GM23338 (cell line): ENCODE measurements at regions not wholly inside any gene's neighbourhood (a gene's known extent, or its start where the extent isn't known, plus 50 kb on each side); places are given as distances from the start of the nearest gene placed in this dataset.

ENCODE experiments used
- ATAC-seq: fragments of 200-7000 bp; cut with Tn5 transposase; 3 replicates; pipeline ENCODE4 v1.9.1; 2020
- DNase-seq: peaks from one replicate; pipeline ENCODE4 v3.0.0-alpha.2; 2015; ENCODE audit warnings: low spot score
- H2AFZ ChIP-seq: fragments of 200-600 bp; sonication (generic); 2 replicates; pipeline ENCODE4 v1.8.0; 2016; ENCODE audit warnings: antibody characterized with exemption, mild to moderate bottlenecking, moderate library complexity
- H3F3A ChIP-seq: fragments of 200-600 bp; sonication (generic); replicated peaks from 2 replicates; pipeline ENCODE4 v1.8.0; 2017; ENCODE audit warnings: antibody characterized with exemption, mixed run types, low read depth
- H3K27ac ChIP-seq: fragments of 200-600 bp; sonication (generic); 2 replicates; pipeline ENCODE4 v1.6.1; 2016; ENCODE audit warnings: low read depth
- H3K27me3 ChIP-seq: fragments of 200-600 bp; sonication (generic); 2 replicates; pipeline ENCODE4 v1.8.0; 2016; ENCODE audit warnings: mild to moderate bottlenecking, mixed run types, moderate library complexity; ENCODE audit not compliant: insufficient read depth
- H3K36me3 ChIP-seq: fragments of 200-600 bp; sonication (generic); 2 replicates; pipeline ENCODE4 v1.8.0; 2016; ENCODE audit warnings: mild to moderate bottlenecking; ENCODE audit not compliant: insufficient read depth
- H3K4me1 ChIP-seq: fragments of 200-600 bp; sonication (generic); 2 replicates; pipeline ENCODE4 v1.8.0; 2016; ENCODE audit warnings: mild to moderate bottlenecking, moderate library complexity; ENCODE audit not compliant: insufficient read depth
- H3K4me2 ChIP-seq: fragments of 200-600 bp; sonication (generic); 2 replicates; pipeline ENCODE4 v1.7.1; 2017; ENCODE audit warnings: mixed run types
- H3K4me3 ChIP-seq: fragments of 200-600 bp; sonication (generic); 2 replicates; pipeline ENCODE4 v1.6.1; 2016; ENCODE audit warnings: mixed run types
- H3K79me2 ChIP-seq: fragments of 200-600 bp; sonication (generic); replicated peaks from 2 replicates; pipeline ENCODE4 v1.8.0; 2017; ENCODE audit warnings: mild to moderate bottlenecking; ENCODE audit not compliant: insufficient read depth
- H3K9me2 ChIP-seq: fragments of 200-600 bp; sonication (generic); 2 replicates; pipeline ENCODE4 v1.8.0; 2017; ENCODE audit not compliant: insufficient read depth
- H4K20me1 ChIP-seq: fragments of 200-600 bp; sonication (generic); replicated peaks from 2 replicates; pipeline ENCODE4 v1.8.0; 2017; ENCODE audit warnings: mild to moderate bottlenecking; ENCODE audit not compliant: insufficient read depth
- H3K27ac Mint-ChIP-seq: 2 replicates; pipeline ENCODE4 v1.8.0; 2020; ENCODE audit warnings: inconsistent platforms, mild to moderate bottlenecking, moderate library complexity, mixed read lengths
- H3K27me3 Mint-ChIP-seq: 3 replicates; pipeline ENCODE4 v1.8.0; 2022; ENCODE audit warnings: low read depth, mild to moderate bottlenecking, moderate library complexity, mixed read lengths, inconsistent platforms; ENCODE audit not compliant: insufficient read depth, poor library complexity
- H3K36me3 Mint-ChIP-seq: 3 replicates; pipeline ENCODE4 v1.8.0; 2021; ENCODE audit warnings: low read depth, mild to moderate bottlenecking, inconsistent platforms, moderate library complexity, mixed read lengths
- H3K4me1 Mint-ChIP-seq: 3 replicates; pipeline ENCODE4 v1.8.0; 2020; ENCODE audit warnings: mild to moderate bottlenecking, inconsistent platforms, mixed read lengths
- H3K4me3 Mint-ChIP-seq: 3 replicates; pipeline ENCODE4 v1.8.0; 2021; ENCODE audit warnings: moderate library complexity, mild to moderate bottlenecking, inconsistent platforms, mixed read lengths
- H3K9me3 Mint-ChIP-seq: 3 replicates; pipeline ENCODE4 v1.8.0; 2020; ENCODE audit warnings: moderate library complexity, mild to moderate bottlenecking, inconsistent platforms, mixed read lengths
- CREB1 ChIP-seq: fragments of 250-450 bp; sonication (Bioruptor Pico); IDR thresholded peaks from 2 replicates; pipeline ENCODE4 v1.5.0; 2020; ENCODE audit warnings: low read depth, mild to moderate bottlenecking, moderate library complexity
- ETS1 ChIP-seq: IDR thresholded peaks from 2 replicates; pipeline ENCODE4 v1.6.1; 2016; ENCODE audit warnings: antibody characterized with exemption
- EZH2 ChIP-seq: fragments of 200-600 bp; sonication (generic); IDR thresholded peaks from one replicate; pipeline ENCODE4 v1.8.0; 2017; ENCODE audit warnings: antibody characterized with exemption, mild to moderate bottlenecking, low read depth; ENCODE audit not compliant: unreplicated experiment
- EZH2phosphoT487 ChIP-seq: fragments of 200-600 bp; sonication (generic); IDR thresholded peaks from one replicate; pipeline ENCODE4 v1.8.1; 2018; ENCODE audit warnings: antibody characterized with exemption; ENCODE audit not compliant: unreplicated experiment
- JUNB ChIP-seq: IDR thresholded peaks from one replicate; pipeline ENCODE4 v1.6.1; 2016; ENCODE audit warnings: antibody characterized with exemption; ENCODE audit not compliant: unreplicated experiment
- NANOG ChIP-seq: IDR thresholded peaks from 2 replicates; pipeline ENCODE4 v1.6.1; 2016; ENCODE audit warnings: antibody characterized with exemption, borderline replicate concordance
- POLR2AphosphoS5 ChIP-seq: IDR thresholded peaks from 2 replicates; pipeline ENCODE4 v1.6.1; 2016; ENCODE audit warnings: antibody characterized with exemption, low read depth
- REST ChIP-seq: IDR thresholded peaks from one replicate; pipeline ENCODE4 v1.6.1; 2018; ENCODE audit warnings: antibody characterized with exemption; ENCODE audit not compliant: unreplicated experiment
- STAT1 ChIP-seq: IDR thresholded peaks from one replicate; pipeline ENCODE4 v1.6.1; 2016; ENCODE audit warnings: antibody characterized with exemption; ENCODE audit not compliant: unreplicated experiment
- ZNF114 ChIP-seq: fragments of 250-450 bp; sonication (Bioruptor Pico); IDR thresholded peaks from 2 replicates; pipeline ENCODE4 v1.5.0; 2020; ENCODE audit warnings: mild to moderate bottlenecking, moderate library complexity
- ZNF331 ChIP-seq: fragments of 250-450 bp; sonication (Bioruptor Pico); IDR thresholded peaks from 2 replicates; pipeline ENCODE4 v1.5.0; 2020; ENCODE audit warnings: low read depth, mild to moderate bottlenecking, moderate library complexity
- ZNF462 ChIP-seq: fragments of 250-450 bp; sonication (Bioruptor Pico); IDR thresholded peaks from 2 replicates; pipeline ENCODE4 v1.5.0; 2020; ENCODE audit warnings: mild to moderate bottlenecking, moderate library complexity

- H3K27ac ChIP-seq, result no peak overlapping the region
- H3K4me3 Mint-ChIP-seq, result no peak overlapping the region
- TF ChIP-seq ETS1 (no peak), CREB1 (CRISPR knock-in tag) (no peak), EZH2 (no peak), NANOG (no peak), STAT1 (no peak), EZH2phosphoT487 (no peak), ZNF462 (CRISPR knock-in tag) (no peak), ZNF114 (no peak), POLR2AphosphoS5 (no peak), ZNF331 (CRISPR knock-in tag) (no peak), REST (no peak), JUNB (no peak)
- no peak overlapping the region for H3K4me2 ChIP-seq
- H3K4me3 ChIP-seq, result no peak overlapping the region
- no peaks in the 10 kb centered on the region for H3K36me3 ChIP-seq
- H2AFZ ChIP-seq, result no peak overlapping the region
- peaks cover 3% of the 10 kb centered on the region; the same call in 1 of the 3 replicates for H3K9me3 Mint-ChIP-seq
- H3K9me2 ChIP-seq, result no peaks in the 10 kb centered on the region; the same call in 1 of the 2 replicates
- H3K36me3 Mint-ChIP-seq, result no peaks in the 10 kb centered on the region
- no peaks in the 10 kb centered on the region for H4K20me1 ChIP-seq
- H3K27me3 Mint-ChIP-seq, result no peaks in the 10 kb centered on the region
- ATAC-seq (no peak), DNase-seq (no peak)
- no peaks in the 10 kb centered on the region for H3K4me1 Mint-ChIP-seq
- H3K27me3 ChIP-seq, result no peaks in the 10 kb centered on the region
- no peaks in the 10 kb centered on the region for H3F3A ChIP-seq
- H3K79me2 ChIP-seq, result no peaks in the 10 kb centered on the region
- no peak overlapping the region for H3K27ac Mint-ChIP-seq
- no peaks in the 10 kb centered on the region for H3K4me1 ChIP-seq
Observed at GRCh38 chr6:141669141-141669540, 463.6 kb upstream of the GJE1 start.
